GM12878 (cell line): ENCODE measurements at regions not wholly inside any gene's neighbourhood (a gene's known extent, or its start where the extent isn't known, plus 50 kb on each side); places are given as distances from the start of the nearest gene placed in this dataset.

Experiments used
- ATAC-seq: fragments of 200-7000 bp; cut with Tn5 transposase; 3 replicates; pipeline ENCODE4 v1.9.1; 2020; ENCODE audit warnings: mild to moderate bottlenecking, moderate library complexity
- BruUV-seq: library from RNA; stranded (reverse); fragments of 400-500 nt; replicated peaks from 2 replicates; lab custom pipeline; 2021; lab: Mats Ljungman, UMichigan
- CTCF ChIA-PET: fragments of 300-600 bp; sonication (Branson Sonifier 250); formaldehyde crosslinking; extraction: SDS; loops from one replicate; lab custom pipeline; 2021; ENCODE audit warnings: inconsistent platforms; lab: Yijun Ruan, JAX
- POLR2A ChIA-PET: fragments of 350-600 bp; formaldehyde crosslinking; extraction: SDS; loops from one replicate; lab custom pipeline; 2021; ENCODE audit warnings: inconsistent platforms; lab: Charles Lee
- RAD21 ChIA-PET: fragments of 300-600 bp; sonication (Branson Sonifier 250); formaldehyde crosslinking; loops from one replicate; lab custom pipeline; 2023; ENCODE audit warnings: antibody characterized with exemption; ENCODE audit not compliant: unreplicated experiment; lab: Charles Lee
- SMC1A ChIA-PET: fragments of 300-600 bp; sonication (Branson Sonifier 250); formaldehyde crosslinking; loops from one replicate; lab custom pipeline; 2023; ENCODE audit not compliant: unreplicated experiment, uncharacterized antibody; lab: Charles Lee
- DNase-seq: peaks from one replicate; pipeline ENCODE4 v3.0.0-alpha.2; 2011; ENCODE audit warnings: low read depth, low spot score
- FAIRE-seq: peaks from 3 replicates; lab custom pipeline; 2011; peaks lifted over from hg19 to GRCh38; lab: Jason Lieb, UNC
- H2AFZ ChIP-seq: 2 replicates; pipeline ENCODE4 v1.6.0; 2011; ENCODE audit warnings: low read depth, low read length, control low read depth; ENCODE audit not compliant: control insufficient read depth
- H3K27ac ChIP-seq: 2 replicates; pipeline ENCODE4 v1.5.1; 2011; ENCODE audit warnings: control low read depth; ENCODE audit not compliant: control insufficient read depth, insufficient read depth
- H3K27me3 ChIP-seq, 2 experiments: replicated peaks in 1 of 2; 2 replicates each; pipeline versions ENCODE4 v1.6.0 to v1.6.1; 2011; ENCODE audit warnings: low read length in 1 of 2; ENCODE audit not compliant: control insufficient read depth in 2 of 2, insufficient read depth in 2 of 2
- H3K36me3 ChIP-seq, 2 experiments: 2 replicates each; pipeline ENCODE4 v1.5.1; 2011; ENCODE audit warnings: low read length in 1 of 2; ENCODE audit not compliant: control insufficient read depth in 2 of 2, insufficient read depth in 2 of 2
- H3K4me1 ChIP-seq: 2 replicates; pipeline ENCODE4 v1.6.1; 2011; ENCODE audit warnings: mild to moderate bottlenecking, low read length, moderate library complexity, mixed read lengths; ENCODE audit not compliant: control insufficient read depth, insufficient read depth
- H3K4me2 ChIP-seq: 2 replicates; pipeline ENCODE4 v1.6.0; 2011; ENCODE audit warnings: control low read depth; ENCODE audit not compliant: control insufficient read depth, insufficient read depth
- H3K4me3 ChIP-seq: fragments of 200-600 bp; sonication (generic); 2 replicates; pipeline ENCODE4 v1.5.1; 2016
- H3K79me2 ChIP-seq: 2 replicates; pipeline ENCODE4 v1.6.0; 2011; ENCODE audit warnings: low read length; ENCODE audit not compliant: control insufficient read depth, insufficient read depth
- H3K9ac ChIP-seq: 2 replicates; pipeline ENCODE4 v1.8.0; 2011; ENCODE audit warnings: low read length, control low read depth, mixed read lengths; ENCODE audit not compliant: control insufficient read depth, insufficient read depth
- H3K9me3 ChIP-seq: replicated peaks from 3 replicates; pipeline ENCODE4 v1.5.1; 2011; ENCODE audit warnings: mild to moderate bottlenecking, low read length; ENCODE audit not compliant: control insufficient read depth, insufficient read depth
- H4K20me1 ChIP-seq: 2 replicates; pipeline ENCODE4 v1.6.0; 2011; ENCODE audit not compliant: control insufficient read depth, insufficient read depth
- ASH2L ChIP-seq: fragments of 300-600, 200-600 bp; sonication (generic); IDR thresholded peaks from 2 replicates; pipeline ENCODE4 v1.6.1; 2017; ENCODE audit warnings: low read depth, mild to moderate bottlenecking, borderline replicate concordance
- ATF7 ChIP-seq: fragments of 450-650 bp; IDR thresholded peaks from 2 replicates; pipeline ENCODE4 v1.6.1; 2016; ENCODE audit warnings: low read depth, mild to moderate bottlenecking
- BACH1 ChIP-seq: fragments of 450-650 bp; IDR thresholded peaks from 2 replicates; pipeline ENCODE4 v1.6.1; 2017; ENCODE audit warnings: mild to moderate bottlenecking, borderline replicate concordance
- CBX5 ChIP-seq: sonication (generic); IDR thresholded peaks from 2 replicates; pipeline ENCODE4 v1.6.1; 2016; ENCODE audit warnings: low read depth, moderate library complexity, mild to moderate bottlenecking, inconsistent platforms
- CHD2 ChIP-seq: IDR thresholded peaks from 2 replicates; pipeline ENCODE4 v1.6.1; 2011; ENCODE audit warnings: low read depth, low read length, improper control_type of control experiment, borderline replicate concordance
- DPF2 ChIP-seq: fragments of 450-650 bp; IDR thresholded peaks from 2 replicates; pipeline ENCODE4 v1.6.1; 2017; ENCODE audit warnings: mild to moderate bottlenecking
- IKZF2 ChIP-seq, 2 experiments: fragments of 450-650 bp; IDR thresholded peaks; 2 replicates each; pipeline ENCODE4 v1.6.1; 2017; ENCODE audit warnings: mild to moderate bottlenecking in 2 of 2, moderate library complexity in 2 of 2
- LARP7 ChIP-seq: fragments of 450-650 bp; IDR thresholded peaks from 2 replicates; pipeline ENCODE4 v1.6.1; 2017; ENCODE audit warnings: mild to moderate bottlenecking
- MTA2 ChIP-seq: fragments of 450-650 bp; IDR thresholded peaks from 2 replicates; pipeline ENCODE4 v1.6.1; 2016; ENCODE audit warnings: low read depth, mild to moderate bottlenecking, moderate library complexity
- MYC ChIP-seq: IDR thresholded peaks from 2 replicates; pipeline ENCODE4 v1.6.1; 2011; ENCODE audit warnings: mild to moderate bottlenecking, low read length, moderate library complexity, inconsistent platforms; ENCODE audit not compliant: insufficient read depth, insufficient replicate concordance, insufficient read length, severe bottlenecking
- NBN ChIP-seq: fragments of 450-650 bp; IDR thresholded peaks from 2 replicates; pipeline ENCODE4 v1.6.1; 2016
- NFXL1 ChIP-seq: fragments of 450-650 bp; IDR thresholded peaks from 2 replicates; pipeline ENCODE4 v1.6.1; 2017; ENCODE audit warnings: antibody characterized with exemption, mild to moderate bottlenecking, borderline replicate concordance
- NR2C2 ChIP-seq: IDR thresholded peaks from 2 replicates; pipeline ENCODE4 v1.6.1; 2011; ENCODE audit warnings: borderline replicate concordance, low read depth; ENCODE audit not compliant: control insufficient read depth, insufficient read length
- PML ChIP-seq: IDR thresholded peaks from 2 replicates; pipeline ENCODE4 v1.6.1; 2012; ENCODE audit warnings: low read length, inconsistent platforms
- POLR2AphosphoS5 ChIP-seq: IDR thresholded peaks from 2 replicates; pipeline ENCODE4 v1.6.1; 2011; ENCODE audit warnings: mild to moderate bottlenecking, low read length, inconsistent platforms
- RBBP5 ChIP-seq: fragments of 200-600 bp; sonication (generic); conservative IDR thresholded peaks from 2 replicates; pipeline ENCODE4 v1.6.1; 2016
- RELA ChIP-seq: fragments of 450-650 bp; IDR thresholded peaks from 2 replicates; pipeline ENCODE4 v1.8.0; 2014; ENCODE audit warnings: borderline replicate concordance; ENCODE audit not compliant: partially characterized antibody
- RUNX3 ChIP-seq: IDR thresholded peaks from 2 replicates; pipeline ENCODE4 v1.6.1; 2012; ENCODE audit warnings: low read length, inconsistent platforms
- SMARCA5 ChIP-seq: fragments of 450-650 bp; IDR thresholded peaks from 2 replicates; pipeline ENCODE4 v1.6.1; 2017; ENCODE audit warnings: mild to moderate bottlenecking
- SREBF1 ChIP-seq: IDR thresholded peaks from 2 replicates; pipeline ENCODE4 v1.6.1; 2012; ENCODE audit warnings: mild to moderate bottlenecking, low read length
- SRF ChIP-seq, 2 experiments: IDR thresholded peaks; 2 replicates each; pipeline ENCODE4 v1.6.1; 2011; ENCODE audit warnings: low read depth in 2 of 2, low read length in 2 of 2, mild to moderate bottlenecking in 1 of 2, moderate library complexity in 1 of 2
- TAF1 ChIP-seq: IDR thresholded peaks from 2 replicates; pipeline ENCODE4 v1.6.1; 2011; ENCODE audit warnings: mild to moderate bottlenecking, low read depth, low read length, borderline replicate concordance
- TARDBP ChIP-seq: IDR thresholded peaks from 2 replicates; pipeline ENCODE4 v1.6.1; 2016; ENCODE audit warnings: borderline replicate concordance
- TCF7 ChIP-seq: IDR thresholded peaks from 2 replicates; pipeline ENCODE4 v1.6.1; 2014; ENCODE audit warnings: antibody characterized with exemption, borderline replicate concordance
- USF1 ChIP-seq: IDR thresholded peaks from 2 replicates; pipeline ENCODE4 v1.6.1; 2011; ENCODE audit warnings: borderline replicate concordance, low read depth, mild to moderate bottlenecking, moderate library complexity, mixed read lengths, low read length; ENCODE audit not compliant: insufficient read depth; ENCODE audit errors: extremely low read length
- ZNF384 ChIP-seq: IDR thresholded peaks from 2 replicates; pipeline ENCODE4 v1.6.1; 2012; ENCODE audit warnings: low read depth, mild to moderate bottlenecking, low read length, improper control_type of control experiment, borderline replicate concordance
- ZSCAN29 ChIP-seq: fragments of 450-650 bp; IDR thresholded peaks from 2 replicates; pipeline ENCODE4 v1.6.1; 2017; ENCODE audit warnings: mild to moderate bottlenecking, moderate library complexity
- WGBS: methylation state at CpG from one replicate; pipeline ENCODE4 v1.1.6; 2016; ENCODE audit warnings: low lambda C conversion rate; ENCODE audit not compliant: insufficient replicate concordance, insufficient coverage; ENCODE audit errors: missing lambda C conversion rate; 5-methylcytosine and 5-hydroxymethylcytosine counted together
- in situ Hi-C: fragments of 300-500 bp; cut with MboI; formaldehyde crosslinking; loops from 9 replicates; pipeline ENCODE4 v1.14.3; 2018; ENCODE audit warnings: mixed read lengths
- intact Hi-C: fragments of 100-400 bp; cut with micrococcal nuclease; formaldehyde crosslinking; loops from one replicate; pipeline ENCODE4 v1.14.2; 2022; ENCODE audit not compliant: unreplicated experiment

GRCh38 chr1:25099343-25099951, 132.9 kb downstream of the SYF2 start:
- WGBS = 20% methylated on average over 11 of the region's 11 CpGs
- CTCF ChIA-PET = interaction anchor here (0.6 to 6.7 kb wide), 34 partner anchors 9 to 251 kb away, joined by 3 to 69 read pairs (median 5); no protein-coding TSS in a partner anchor
- DNase-seq (no peak), FAIRE-seq (no peak), ATAC-seq (peak; percentile 47)
- in situ Hi-C loops (no loop called here), intact Hi-C loops (no loop called here)
- Histone ChIP-seq H3K27ac (no peak overlapping the region), H3K36me3 (no peaks in the 10 kb centered on the region), H3K4me3 (no peak overlapping the region), H3K79me2 (no peaks in the 10 kb centered on the region), H4K20me1 (no peaks in the 10 kb centered on the region), H2AFZ (no peak overlapping the region), H3K9me3 (peaks cover 11% of the 10 kb centered on the region), H3K4me1 (peaks cover 55% of the 10 kb centered on the region), H3K9ac (no peak overlapping the region), H3K4me2 (peak overlapping the region; percentile 61), H3K27me3 (no peaks in the 10 kb centered on the region)
- POLR2A ChIA-PET = interaction anchor here (0.9 to 1.5 kb wide), 9 partner anchors 18 to 250 kb away, joined by 3 to 6 read pairs (median 4); no protein-coding TSS in a partner anchor
- RAD21 ChIA-PET = interaction anchor here (0.9 to 7.6 kb wide), 19 partner anchors 8 to 250 kb away, joined by 3 to 60 read pairs (median 6); no protein-coding TSS in a partner anchor
- SMC1A ChIA-PET = interaction anchor here (0.6 to 8.7 kb wide), 24 partner anchors 12 to 252 kb away, joined by 3 to 61 read pairs (median 6); partner anchors contain the start of gene RUNX3
- no TSS peak for BruUV-seq
- TF ChIP-seq SRF (IDR thresholded peaks at IDR 0.05; ENCODE audit: low read depth in 2 of 2, low read length in 2 of 2) (no peak), ZSCAN29 (no peak), IKZF2 (IDR thresholded peaks at IDR 0.05) (peak; percentile 54 to 58; a peak in 3 of 4 replicates), TCF7 (no peak), BACH1 (no peak), ASH2L (no peak), USF1 (no peak), ZNF384 (no peak), PML (no peak), MYC (no peak), NFXL1 (no peak), RUNX3 (peak; percentile 69; the same call in 1 of the 2 replicates), TARDBP (no peak), RBBP5 (no peak), RELA (no peak), NBN (peak; percentile 49; the same call in 1 of the 2 replicates), SMARCA5 (no peak), ATF7 (peak; percentile 48; the same call in 1 of the 2 replicates), MTA2 (peak; percentile 42; the same call in 1 of the 2 replicates), CHD2 (no peak; the same call in 1 of the 2 replicates), SREBF1 (no peak), DPF2 (peak; percentile 44), TAF1 (no peak), CBX5 (no peak), NR2C2 (no peak), LARP7 (no peak), POLR2AphosphoS5 (no peak)
